Tibial nerve (tissue), 4 donors: ENCODE measurements at regions not wholly inside any gene's neighbourhood (a gene's known extent, or its start where the extent isn't known, plus 50 kb on each side); places are given as distances from the start of the nearest gene placed in this dataset.

Experiments used
- DNase-seq, 2 donors: peaks; one replicate each; pipeline ENCODE4 v3.0.0-alpha.2; 2019; ENCODE audit warnings: low spot score in 2 of 2
- H3K27ac ChIP-seq, 4 donors: fragments of 200-600 bp; sonication (generic) in 3 of 4; one replicate each; pipeline ENCODE4 v1.5.1; 2017 to 2019; ENCODE audit warnings: mild to moderate bottlenecking in 1 of 4
- H3K27me3 ChIP-seq, 2 donors: fragments of 200-600 bp; sonication (generic) in 1 of 2; one replicate each; pipeline versions ENCODE4 v1.5.1 to v1.6.0; 2017 to 2019
- H3K36me3 ChIP-seq, 3 donors: fragments of 200-600 bp; sonication (generic); one replicate each; pipeline ENCODE4 v1.5.1; 2018 to 2019
- H3K4me1 ChIP-seq, 4 donors: fragments of 200-600 bp; sonication (generic) in 3 of 4; one replicate each; pipeline ENCODE4 v1.5.1; 2017 to 2019
- H3K4me3 ChIP-seq, 4 donors: fragments of 200-600 bp; sonication (generic) in 3 of 4; one replicate each; pipeline ENCODE4 v1.5.1; 2017 to 2019; ENCODE audit warnings: mild to moderate bottlenecking in 1 of 4, moderate library complexity in 1 of 4
- H3K9me3 ChIP-seq, 4 donors: fragments of 200-600 bp; sonication (generic) in 3 of 4; one replicate each; pipeline ENCODE4 v1.5.1; 2017 to 2019
- CTCF ChIP-seq, 5 experiments: fragments of 200-600 bp in 3 of 5; fragments of 450-650 bp in 2 of 5; sonication (generic) in 3 of 5; IDR thresholded peaks; one replicate each; pipeline ENCODE4 v1.5.1; 2016 to 2019; ENCODE audit warnings: antibody characterized with exemption in 5 of 5, mild to moderate bottlenecking in 3 of 5, moderate library complexity in 2 of 5
- EP300 ChIP-seq, 2 donors: sonication (generic); formaldehyde crosslinking; IDR thresholded peaks; one replicate each; pipeline ENCODE4 v1.6.1; 2017; ENCODE audit warnings: antibody characterized with exemption in 2 of 2, mild to moderate bottlenecking in 1 of 2
- POLR2A ChIP-seq, 2 donors: fragments of 450-650 bp; IDR thresholded peaks; one replicate each; pipeline ENCODE4 v1.6.1; 2017; ENCODE audit warnings: antibody characterized with exemption in 2 of 2, mild to moderate bottlenecking in 2 of 2, moderate library complexity in 2 of 2
- WGBS, 2 donors: methylation state at CpG; one replicate each; pipeline ENCODE4 v1.1.5; 2018; 5-methylcytosine and 5-hydroxymethylcytosine counted together

- Histone ChIP-seq H3K36me3 (no peaks in the 10 kb centered on the region), H3K27ac (no peak overlapping the region), H3K4me1 (no peaks in the 10 kb centered on the region), H3K9me3 (no peaks in the 10 kb centered on the region), H3K4me3 (no peak overlapping the region), H3K27me3 (no peaks in the 10 kb centered on the region)
- no peak for DNase-seq
- no peak for TF ChIP-seq EP300 (IDR thresholded peaks at IDR 0.05)
- TF ChIP-seq POLR2A (IDR thresholded peaks at IDR 0.05), result no peak
- TF ChIP-seq CTCF (IDR thresholded peaks at IDR 0.05), result no peak
- 60 to 69% methylated on average over 3 of the region's 3 CpGs for WGBS, 2 donors
Measured at GRCh38 chr11:127531167-127531566, 530.6 kb upstream of the KIRREL3 start.

GRCh38 chr11:127528297-127528696 lies 527.7 kb upstream of the KIRREL3 start:
- Histone ChIP-seq H3K36me3 (no peaks in the 10 kb centered on the region), H3K27ac (no peak overlapping the region), H3K27me3 (no peaks in the 10 kb centered on the region), H3K4me3 (no peak overlapping the region), H3K4me1 (no peaks in the 10 kb centered on the region), H3K9me3 (no peaks in the 10 kb centered on the region)
- TF ChIP-seq POLR2A (IDR thresholded peaks at IDR 0.05) (no peak), CTCF (IDR thresholded peaks at IDR 0.05) (no peak), EP300 (IDR thresholded peaks at IDR 0.05) (no peak)
- WGBS, 2 donors, result 84 to 85% methylated on average over 3 of the region's 3 CpGs
- no peak for DNase-seq

GRCh38 chr11:127524618-127525017 lies 524.0 kb upstream of the KIRREL3 start:
- H3K27me3 ChIP-seq, result no peaks in the 10 kb centered on the region
- no peak overlapping the region for H3K4me3 ChIP-seq
- H3K4me1 ChIP-seq, result no peaks in the 10 kb centered on the region
- H3K9me3 ChIP-seq, result no peaks in the 10 kb centered on the region
- no peak for DNase-seq
- H3K27ac ChIP-seq, result no peak overlapping the region
- TF ChIP-seq EP300 (IDR thresholded peaks at IDR 0.05) (no peak), POLR2A (IDR thresholded peaks at IDR 0.05) (no peak), CTCF (IDR thresholded peaks at IDR 0.05) (no peak)
- no peaks in the 10 kb centered on the region for H3K36me3 ChIP-seq
- WGBS, 2 donors, result 38 to 42% methylated on average over 4 of the region's 4 CpGs

GRCh38 chr11:127521413-127521812 lies 520.8 kb upstream of the KIRREL3 start:
- 63 to 75% methylated on average over 2 of the region's 2 CpGs for WGBS, 2 donors
- TF ChIP-seq EP300 (IDR thresholded peaks at IDR 0.05) (no peak), CTCF (IDR thresholded peaks at IDR 0.05) (no peak), POLR2A (IDR thresholded peaks at IDR 0.05) (no peak)
- Histone ChIP-seq H3K4me1 (no peaks in the 10 kb centered on the region), H3K27me3 (no peaks in the 10 kb centered on the region), H3K27ac (no peak overlapping the region), H3K4me3 (no peak overlapping the region), H3K9me3 (no peaks in the 10 kb centered on the region), H3K36me3 (no peaks in the 10 kb centered on the region)
- DNase-seq, result no peak

- no peak overlapping the region for H3K4me3 ChIP-seq
- DNase-seq, result no peak
- no peaks in the 10 kb centered on the region for H3K36me3 ChIP-seq
- WGBS, 2 donors, result 83 to 89% methylated on average over 1 of the region's 1 CpG
- no peaks in the 10 kb centered on the region for H3K4me1 ChIP-seq
- H3K27me3 ChIP-seq, result no peaks in the 10 kb centered on the region
- H3K27ac ChIP-seq, result no peak overlapping the region
- H3K9me3 ChIP-seq, result no peaks in the 10 kb centered on the region
- TF ChIP-seq EP300 (IDR thresholded peaks at IDR 0.05) (no peak), CTCF (IDR thresholded peaks at IDR 0.05) (no peak), POLR2A (IDR thresholded peaks at IDR 0.05) (no peak)
Measured at GRCh38 chr11:127507851-127508250, 507.3 kb upstream of the KIRREL3 start.
